ENCODE measurements at regions not wholly inside any gene's neighbourhood (a gene's known extent, or its start where the extent isn't known, plus 50 kb on each side); places are given as distances from the start of the nearest gene placed in this dataset.

DNA sequence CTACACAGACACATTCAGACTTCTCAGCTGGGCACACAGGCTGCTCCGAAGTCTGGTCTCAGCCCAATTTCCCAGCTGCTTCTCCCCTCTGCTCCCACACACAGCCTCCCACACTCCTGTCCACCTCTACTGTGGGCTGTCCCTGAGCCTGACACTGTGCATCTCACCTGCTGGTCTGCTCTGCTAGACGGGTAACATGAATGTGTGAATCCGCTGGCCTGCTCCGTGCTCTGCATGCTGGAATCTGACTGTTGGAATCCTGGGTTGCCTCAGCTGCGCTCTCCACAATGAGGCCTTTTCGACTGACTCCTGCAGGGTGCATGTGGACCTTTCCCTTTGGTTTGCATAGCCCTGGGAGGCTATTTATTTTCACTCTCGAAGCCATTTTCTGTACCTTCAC is 489.5 kb upstream of the B3GAT1 start:
- TF ChIP-seq, protein P1, sequence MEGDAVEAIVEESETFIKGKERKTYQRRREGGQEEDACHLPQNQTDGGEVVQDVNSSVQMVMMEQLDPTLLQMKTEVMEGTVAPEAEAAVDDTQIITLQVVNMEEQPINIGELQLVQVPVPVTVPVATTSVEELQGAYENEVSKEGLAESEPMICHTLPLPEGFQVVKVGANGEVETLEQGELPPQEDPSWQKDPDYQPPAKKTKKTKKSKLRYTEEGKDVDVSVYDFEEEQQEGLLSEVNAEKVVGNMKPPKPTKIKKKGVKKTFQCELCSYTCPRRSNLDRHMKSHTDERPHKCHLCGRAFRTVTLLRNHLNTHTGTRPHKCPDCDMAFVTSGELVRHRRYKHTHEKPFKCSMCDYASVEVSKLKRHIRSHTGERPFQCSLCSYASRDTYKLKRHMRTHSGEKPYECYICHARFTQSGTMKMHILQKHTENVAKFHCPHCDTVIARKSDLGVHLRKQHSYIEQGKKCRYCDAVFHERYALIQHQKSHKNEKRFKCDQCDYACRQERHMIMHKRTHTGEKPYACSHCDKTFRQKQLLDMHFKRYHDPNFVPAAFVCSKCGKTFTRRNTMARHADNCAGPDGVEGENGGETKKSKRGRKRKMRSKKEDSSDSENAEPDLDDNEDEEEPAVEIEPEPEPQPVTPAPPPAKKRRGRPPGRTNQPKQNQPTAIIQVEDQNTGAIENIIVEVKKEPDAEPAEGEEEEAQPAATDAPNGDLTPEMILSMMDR (IDR thresholded peaks at IDR 0.05; ENCODE audit: control extremely low read depth in 1 of 3, insufficient read depth in 1 of 3, low read depth in 1 of 3, low read length in 3 of 3) = no peak
- TF ChIP-seq POLR2AphosphoS5 (IDR thresholded peaks at IDR 0.05; ENCODE audit: low read depth, low read length) (no peak), EZH2 (IDR thresholded peaks at IDR 0.05; ENCODE audit: low read depth, low read length, severe bottlenecking) (no peak), RFX5 (IDR thresholded peaks at IDR 0.05; ENCODE audit: borderline replicate concordance, low read depth, low read length) (no peak), EP300 (IDR thresholded peaks at IDR 0.05; ENCODE audit: borderline replicate concordance in 1 of 2, low read depth in 2 of 2, low read length in 2 of 2) (no peak), ZNF274 (IDR thresholded peaks at IDR 0.05; ENCODE audit: borderline replicate concordance, extremely low read depth, low read length) (no peak), RXRA (IDR thresholded peaks at IDR 0.05; ENCODE audit: insufficient read depth, low read depth, low read length) (no peak), POLR2A (IDR thresholded peaks at IDR 0.05; ENCODE audit: control extremely low read depth in 1 of 2, low read depth in 2 of 2, low read length in 2 of 2) (no peak), CREB1 (IDR thresholded peaks at IDR 0.05) (no peak), HDAC6 (IDR thresholded peaks at IDR 0.05; ENCODE audit: low read depth, low read length) (no peak)
